ENCODE measurements at regions not wholly inside any gene's neighbourhood (a gene's known extent, or its start where the extent isn't known, plus 50 kb on each side); places are given as distances from the start of the nearest gene placed in this dataset.

DNA sequence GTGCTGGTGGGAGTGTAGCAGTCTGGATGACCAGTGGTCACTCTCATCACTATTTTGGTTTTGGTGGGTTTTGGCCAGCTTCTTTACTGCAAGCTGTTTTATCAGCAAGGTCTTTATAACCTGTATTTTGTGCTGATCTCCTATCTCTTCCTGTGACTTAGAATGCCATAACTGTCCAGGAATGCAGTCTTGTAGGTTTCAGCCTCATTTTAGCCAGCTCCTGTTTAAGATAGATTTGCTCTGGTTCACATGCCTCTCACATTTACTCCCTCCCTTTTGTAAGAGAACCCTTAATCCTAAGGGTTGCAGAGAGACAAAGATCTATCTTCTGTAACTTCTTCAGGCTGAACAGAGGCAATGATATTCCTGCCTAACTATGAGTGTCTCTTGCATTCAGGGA is 51.2 kb upstream of the INHBA start:
- DNase-seq (ENCODE audit: low read depth in 2 of 2, low spot score in 1 of 2), result no peak

Data from stimulated activated CD8-positive, alpha-beta memory T cell treated with anti-CD3 and anti-CD28 coated beads, Interleukin-4, amount 100 ng/mL, for 1 hour (primary cell).